Endodermal cell (in vitro differentiated cells): ENCODE measurements at regions not wholly inside any gene's neighbourhood (a gene's known extent, or its start where the extent isn't known, plus 50 kb on each side); places are given as distances from the start of the nearest gene placed in this dataset.

Experiments
- DNase-seq: peaks from one replicate; pipeline ENCODE4 v3.0.0-alpha.2; 2017
- H3K27ac ChIP-seq: 2 replicates; pipeline ENCODE4 v1.5.1; 2013; ENCODE audit warnings: mild to moderate bottlenecking, low read depth, low read length, moderate library complexity
- H3K27me3 ChIP-seq: 2 replicates; pipeline ENCODE4 v1.6.1; 2013; ENCODE audit warnings: mild to moderate bottlenecking, low read length, moderate library complexity; ENCODE audit not compliant: insufficient read depth, control insufficient read depth, poor library complexity, severe bottlenecking
- H3K36me3 ChIP-seq: 2 replicates; pipeline ENCODE4 v1.7.0; 2013; ENCODE audit warnings: mild to moderate bottlenecking, low read length, moderate library complexity; ENCODE audit not compliant: control insufficient read depth, insufficient read depth
- H3K4me1 ChIP-seq: one replicate; pipeline ENCODE4 v1.7.0; 2013; ENCODE audit warnings: low read length; ENCODE audit not compliant: control insufficient read depth, insufficient read depth
- H3K4me3 ChIP-seq: 2 replicates; pipeline ENCODE4 v1.5.1; 2013; ENCODE audit warnings: mild to moderate bottlenecking, low read length, moderate library complexity
- H3K9ac ChIP-seq: 2 replicates; pipeline ENCODE4 v1.6.1; 2013; ENCODE audit warnings: mild to moderate bottlenecking, low read length, moderate library complexity; ENCODE audit not compliant: poor library complexity, severe bottlenecking; ENCODE audit errors: extremely low read depth
- H3K9me3 ChIP-seq: 2 replicates; pipeline ENCODE4 v1.6.1; 2013; ENCODE audit warnings: mild to moderate bottlenecking, low read length, moderate library complexity; ENCODE audit not compliant: control insufficient read depth
- H3K27ac Mint-ChIP-seq: 2 replicates; pipeline ENCODE4 v1.8.0; 2020; ENCODE audit warnings: mixed read lengths
- H3K27me3 Mint-ChIP-seq: 2 replicates; pipeline ENCODE4 v1.8.0; 2021; ENCODE audit warnings: mild to moderate bottlenecking, mixed read lengths; ENCODE audit not compliant: insufficient read depth
- H3K36me3 Mint-ChIP-seq: 2 replicates; pipeline ENCODE4 v1.8.0; 2020; ENCODE audit warnings: low read depth, mixed read lengths
- H3K4me1 Mint-ChIP-seq: 2 replicates; pipeline ENCODE4 v1.8.0; 2020; ENCODE audit warnings: mixed read lengths
- H3K4me3 Mint-ChIP-seq: 2 replicates; pipeline ENCODE4 v1.8.0; 2020; ENCODE audit warnings: mild to moderate bottlenecking, moderate library complexity, mixed read lengths
- H3K9me3 Mint-ChIP-seq: 2 replicates; pipeline ENCODE4 v1.8.0; 2020; ENCODE audit warnings: mild to moderate bottlenecking, mixed read lengths
- CTCF ChIP-seq: fragments of 200-600 bp; sonication (generic); conservative IDR thresholded peaks from 2 replicates; pipeline ENCODE4 v1.5.0; 2021; ENCODE audit warnings: antibody characterized with exemption, mild to moderate bottlenecking
- WGBS, 2 experiments: methylation state at CpG; one replicate each; pipeline versions ENCODE4 v1.1.5 to v1.1.7; 2013; ENCODE audit warnings: missing lambda C conversion rate in 2 of 2, mixed read lengths in 1 of 2; ENCODE audit not compliant: insufficient coverage in 1 of 2, insufficient read length in 1 of 2; 5-methylcytosine and 5-hydroxymethylcytosine counted together

- Histone ChIP-seq H3K4me3 (no peak overlapping the region), H3K27ac (no peak overlapping the region), H3K9ac (no peak overlapping the region), H3K4me1 (peaks cover 17% of the 10 kb centered on the region), H3K9me3 (no peaks in the 10 kb centered on the region), H3K36me3 (no peaks in the 10 kb centered on the region), H3K27me3 (peaks cover 5% of the 10 kb centered on the region)
- Mint-ChIP-seq H3K9me3 (no peaks in the 10 kb centered on the region), H3K27me3 (peaks cover 49% of the 10 kb centered on the region), H3K4me1 (peaks cover 24% of the 10 kb centered on the region), H3K4me3 (no peak overlapping the region), H3K36me3 (no peaks in the 10 kb centered on the region), H3K27ac (no peak overlapping the region)
- WGBS, 2 experiments: 95 to 98% methylated on average over 6 to 7 of the region's 7 CpGs
- DNase-seq: no peak
- no peak for TF ChIP-seq CTCF
Observed at GRCh38 chr15:70345251-70346019, 247.7 kb upstream of the TLE3 start.

DNA sequence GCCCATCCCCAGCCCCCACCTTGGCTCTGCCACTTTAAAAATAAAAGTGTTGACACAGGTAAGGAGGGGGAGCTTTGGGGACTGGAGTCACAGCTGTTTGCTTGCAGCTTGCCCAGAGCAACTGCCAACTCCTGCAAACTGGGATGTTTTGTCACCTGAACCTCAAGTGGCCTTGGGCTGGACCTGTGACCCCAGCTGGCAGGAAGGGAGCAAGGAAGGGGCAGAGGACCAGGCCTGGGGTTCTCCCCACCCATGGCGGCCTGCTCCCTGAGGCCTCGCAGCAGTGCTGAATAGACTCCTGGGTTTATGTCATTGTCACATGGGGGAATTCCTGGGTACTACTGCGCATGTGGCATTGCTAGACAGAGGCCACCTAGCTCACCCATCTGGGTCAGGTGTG, 246.9 kb upstream of the TLE3 start:
- peaks cover 54% of the 10 kb centered on the region for H3K27me3 Mint-ChIP-seq
- H3K4me3 Mint-ChIP-seq: no peak overlapping the region
- TF ChIP-seq CTCF: no peak
- Histone ChIP-seq H3K27ac (no peak overlapping the region), H3K36me3 (no peaks in the 10 kb centered on the region), H3K9ac (no peak overlapping the region), H3K4me3 (no peak overlapping the region), H3K27me3 (peaks cover 5% of the 10 kb centered on the region), H3K9me3 (no peaks in the 10 kb centered on the region), H3K4me1 (peaks cover 17% of the 10 kb centered on the region)
- peak; percentile 69 for DNase-seq
- no peaks in the 10 kb centered on the region for H3K9me3 Mint-ChIP-seq
- H3K4me1 Mint-ChIP-seq: peaks cover 24% of the 10 kb centered on the region
- H3K36me3 Mint-ChIP-seq: no peaks in the 10 kb centered on the region
- WGBS, 2 experiments: 87% methylated on average over 3 of the region's 3 CpGs; no CpG with 5 or more reads in 1 of the 2 experiments
- no peak overlapping the region for H3K27ac Mint-ChIP-seq

- Mint-ChIP-seq H3K36me3 (no peaks in the 10 kb centered on the region), H3K4me1 (peaks cover 24% of the 10 kb centered on the region)
Observed at GRCh38 chr15:70343961-70344621, 246.4 kb upstream of the TLE3 start.

More at GRCh38 chr15:70343961-70344621, 246.4 kb upstream of the TLE3 start:
- peak; percentile 37 for DNase-seq
- Mint-ChIP-seq H3K4me3 (no peak overlapping the region), H3K27ac (no peak overlapping the region), H3K27me3 (peaks cover 49% of the 10 kb centered on the region), H3K9me3 (no peaks in the 10 kb centered on the region)
- no peak overlapping the region for H3K9ac ChIP-seq
- no peak for TF ChIP-seq CTCF
- no peaks in the 10 kb centered on the region for H3K36me3 ChIP-seq
- 66 to 71% methylated on average over 11 to 17 of the region's 17 CpGs for WGBS, 2 experiments
- no peaks in the 10 kb centered on the region for H3K9me3 ChIP-seq
- no peak overlapping the region for H3K4me3 ChIP-seq
- peaks cover 5% of the 10 kb centered on the region for H3K27me3 ChIP-seq
- no peak overlapping the region for H3K27ac ChIP-seq
- H3K4me1 ChIP-seq: peaks cover 17% of the 10 kb centered on the region
